ENCODE measurements at regions not wholly inside any gene's neighbourhood (a gene's known extent, or its start where the extent isn't known, plus 50 kb on each side); places are given as distances from the start of the nearest gene placed in this dataset.

GRCh38 chr18:76130845-76131244 is 364.2 kb downstream of the ZNF516 start:
- intact Hi-C loops (cut with DNase I; ENCODE audit: low total_unique reads), result no loop called here
- no peak for TF ChIP-seq CTCF (IDR thresholded peaks at IDR 0.05 in 4 of 5, conservative IDR thresholded peaks at IDR 0.05 in 1 of 5)
- no peak for TF ChIP-seq POLR2A (IDR thresholded peaks at IDR 0.05)
- H3K36me3 ChIP-seq, result no peaks in the 10 kb centered on the region
- no peak overlapping the region for H3K27ac ChIP-seq
- no peak overlapping the region for H3K4me3 ChIP-seq
- ATAC-seq (no peak), DNase-seq (no peak)
- H3K4me1 ChIP-seq, result no peaks in the 10 kb centered on the region
- H3K27me3 ChIP-seq, result no peaks in the 10 kb centered on the region
- no peaks in the 10 kb centered on the region for H3K9me3 ChIP-seq
- in situ Hi-C loops (cut with MboI; ENCODE audit: low sequenced_read_pairs in 4 of 4), result no loop called here

- Histone ChIP-seq H3K4me3 (no peak overlapping the region), H3K36me3 (no peaks in the 10 kb centered on the region), H3K27ac (no peak overlapping the region), H3K4me1 (no peaks in the 10 kb centered on the region), H3K9me3 (no peaks in the 10 kb centered on the region), H3K27me3 (no peaks in the 10 kb centered on the region)
- DNase-seq, result no peak
- in situ Hi-C loops (cut with MboI; ENCODE audit: low sequenced_read_pairs in 4 of 4), result no loop called here
- intact Hi-C loops (cut with DNase I; ENCODE audit: low total_unique reads), result no loop called here
- TF ChIP-seq POLR2A (IDR thresholded peaks at IDR 0.05) (no peak), CTCF (IDR thresholded peaks at IDR 0.05 in 4 of 5, conservative IDR thresholded peaks at IDR 0.05 in 1 of 5) (no peak)
- no peak for ATAC-seq
Observed at GRCh38 chr18:76126327-76126726, 368.7 kb downstream of the ZNF516 start.

GRCh38 chr18:76121011-76121410 is 374.0 kb downstream of the ZNF516 start:
- TF ChIP-seq POLR2A (IDR thresholded peaks at IDR 0.05), result no peak
- TF ChIP-seq CTCF (IDR thresholded peaks at IDR 0.05 in 4 of 5, conservative IDR thresholded peaks at IDR 0.05 in 1 of 5), result no peak
- in situ Hi-C loops (cut with MboI; ENCODE audit: low sequenced_read_pairs in 4 of 4), result no loop called here
- no peaks in the 10 kb centered on the region for H3K36me3 ChIP-seq
- no peaks in the 10 kb centered on the region for H3K9me3 ChIP-seq
- H3K4me3 ChIP-seq, result no peak overlapping the region
- no peaks in the 10 kb centered on the region for H3K27me3 ChIP-seq
- ATAC-seq, result no peak
- no peak overlapping the region for H3K27ac ChIP-seq
- H3K4me1 ChIP-seq, result no peaks in the 10 kb centered on the region
- intact Hi-C loops (cut with DNase I; ENCODE audit: low total_unique reads), result no loop called here
- DNase-seq, result no peak

- H3K4me1 ChIP-seq, result no peaks in the 10 kb centered on the region
- no peak overlapping the region for H3K27ac ChIP-seq
- TF ChIP-seq CTCF (IDR thresholded peaks at IDR 0.05 in 4 of 5, conservative IDR thresholded peaks at IDR 0.05 in 1 of 5) (no peak), POLR2A (IDR thresholded peaks at IDR 0.05) (no peak)
- DNase-seq (no peak), ATAC-seq (no peak)
- in situ Hi-C loops (cut with MboI; ENCODE audit: low sequenced_read_pairs in 4 of 4), result no loop called here
- intact Hi-C loops (cut with DNase I; ENCODE audit: low total_unique reads), result no loop called here
- no peaks in the 10 kb centered on the region for H3K27me3 ChIP-seq
- H3K4me3 ChIP-seq, result no peak overlapping the region
- H3K36me3 ChIP-seq, result no peaks in the 10 kb centered on the region
- H3K9me3 ChIP-seq, result no peaks in the 10 kb centered on the region
Observed at GRCh38 chr18:76115580-76115979, 379.5 kb downstream of the ZNF516 start.

- no peaks in the 10 kb centered on the region for H3K27me3 ChIP-seq
- H3K4me3 ChIP-seq, result no peak overlapping the region
- H3K36me3 ChIP-seq, result no peaks in the 10 kb centered on the region
- no peak for ATAC-seq
- H3K4me1 ChIP-seq, result no peaks in the 10 kb centered on the region
- intact Hi-C loops (cut with DNase I; ENCODE audit: low total_unique reads) (no loop called here), in situ Hi-C loops (cut with MboI; ENCODE audit: low sequenced_read_pairs in 4 of 4) (no loop called here)
- TF ChIP-seq CTCF (IDR thresholded peaks at IDR 0.05 in 4 of 5, conservative IDR thresholded peaks at IDR 0.05 in 1 of 5) (no peak), POLR2A (IDR thresholded peaks at IDR 0.05) (no peak)
- H3K27ac ChIP-seq, result no peak overlapping the region
- no peaks in the 10 kb centered on the region for H3K9me3 ChIP-seq
- DNase-seq, result no peak
Observed at GRCh38 chr18:76113101-76113500, 381.9 kb downstream of the ZNF516 start.
